Activated CD4-positive, alpha-beta memory T cell treated with anti-CD3 and anti-CD28 coated beads for 36 hours (primary cell): ENCODE measurements at regions not wholly inside any gene's neighbourhood (a gene's known extent, or its start where the extent isn't known, plus 50 kb on each side); places are given as distances from the start of the nearest gene placed in this dataset.
"Not testable (repeated sequence)": the region's sequence is repeated elsewhere in the genome, so short reads cannot be mapped to it uniquely, and the experiment has no call there.

ENCODE experiments used
- CTCF ChIA-PET: fragments of 350-600 bp; sonication (Branson Sonifier 250); formaldehyde crosslinking; loops from one replicate; lab custom pipeline; 2021; ENCODE audit warnings: antibody characterized with exemption, inconsistent platforms; lab: Charles Lee
- POLR2A ChIA-PET: fragments of 350-600 bp; sonication (Branson Sonifier 250); formaldehyde crosslinking; loops from one replicate; lab custom pipeline; 2021; ENCODE audit warnings: antibody characterized with exemption; lab: Charles Lee
- DNase-seq: peaks from one replicate; pipeline ENCODE4 v3.0.0-alpha.2; 2020
- H3K27ac Mint-ChIP-seq: one replicate; pipeline ENCODE4 v1.8.0; 2021; ENCODE audit warnings: mixed read lengths
- H3K27me3 Mint-ChIP-seq: one replicate; pipeline ENCODE4 v1.8.0; 2021; ENCODE audit warnings: mixed read lengths
- H3K36me3 Mint-ChIP-seq: one replicate; pipeline ENCODE4 v1.8.0; 2021; ENCODE audit warnings: mixed read lengths
- H3K4me1 Mint-ChIP-seq: one replicate; pipeline ENCODE4 v1.8.0; 2021; ENCODE audit warnings: low read depth, mixed read lengths
- H3K4me3 Mint-ChIP-seq: one replicate; pipeline ENCODE4 v1.8.0; 2021; ENCODE audit warnings: mild to moderate bottlenecking, mixed read lengths
- H3K9me3 Mint-ChIP-seq: one replicate; pipeline ENCODE4 v1.8.0; 2021; ENCODE audit warnings: mixed read lengths
- intact Hi-C: fragments of 100-400 bp; cut with micrococcal nuclease; formaldehyde crosslinking; loops from one replicate; pipeline ENCODE4 v1.15.1; 2023

DNA sequence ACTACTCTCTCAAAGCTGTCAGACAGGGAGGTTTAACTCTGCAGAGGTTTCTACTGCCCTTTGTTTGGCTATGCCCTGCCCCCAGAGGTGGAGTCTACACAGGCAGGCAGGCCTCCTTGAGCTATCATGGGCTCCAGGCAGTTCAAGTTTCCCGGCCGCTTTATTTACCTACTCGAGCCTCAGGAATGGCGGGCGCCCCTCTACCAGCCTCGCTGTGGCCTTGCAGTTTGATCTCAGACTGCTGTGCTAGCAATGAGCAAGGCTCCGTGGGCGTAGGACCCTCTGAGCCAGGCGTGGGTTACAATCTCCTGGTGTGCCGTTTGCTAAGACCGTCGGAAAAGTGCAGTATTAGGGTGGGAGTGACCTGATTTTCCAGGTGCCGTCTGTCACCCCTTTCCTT, 124.3 kb downstream of the PTCHD1 start:
- not testable (repeated sequence) for H3K27me3 Mint-ChIP-seq

GRCh38 chrX:23465105-23465791, 130.6 kb downstream of the PTCHD1 start:
- H3K4me1 Mint-ChIP-seq, result no peaks in the 10 kb centered on the region
- no peak for DNase-seq
- ChIA-PET POLR2A (no interaction called here), CTCF (no interaction called here)
- no peak overlapping the region for H3K27ac Mint-ChIP-seq
- no peak overlapping the region for H3K4me3 Mint-ChIP-seq
- H3K9me3 Mint-ChIP-seq, result peaks cover 8% of the 10 kb centered on the region
- no peaks in the 10 kb centered on the region for H3K27me3 Mint-ChIP-seq
- H3K36me3 Mint-ChIP-seq, result no peaks in the 10 kb centered on the region
- intact Hi-C loops, result no loop called here

More for the DNA sequence above, 124.3 kb downstream of the PTCHD1 start:
- H3K9me3 Mint-ChIP-seq, H3K27ac Mint-ChIP-seq, DNase-seq, H3K4me3 Mint-ChIP-seq, intact Hi-C loops, H3K36me3 Mint-ChIP-seq, POLR2A ChIA-PET, CTCF ChIA-PET, H3K4me1 Mint-ChIP-seq: not testable (repeated sequence)

GRCh38 chrX:23465985-23466384, 131.3 kb downstream of the PTCHD1 start:
- CTCF ChIA-PET, result no interaction called here
- no peak overlapping the region for H3K4me3 Mint-ChIP-seq

GRCh38 chrX:23478056-23478455, 143.4 kb downstream of the PTCHD1 start:
- no peak overlapping the region for H3K27ac Mint-ChIP-seq
- H3K9me3 Mint-ChIP-seq, result no peaks in the 10 kb centered on the region
- H3K36me3 Mint-ChIP-seq, result no peaks in the 10 kb centered on the region
- H3K27me3 Mint-ChIP-seq, result no peaks in the 10 kb centered on the region
- H3K4me3 Mint-ChIP-seq, result no peak overlapping the region
- CTCF ChIA-PET, result no interaction called here
- no peak for DNase-seq
- POLR2A ChIA-PET, result no interaction called here
- no peaks in the 10 kb centered on the region for H3K4me1 Mint-ChIP-seq
- intact Hi-C loops, result no loop called here

More at GRCh38 chrX:23465985-23466384, 131.3 kb downstream of the PTCHD1 start:
- Mint-ChIP-seq H3K9me3 (peaks cover 8% of the 10 kb centered on the region), H3K4me1 (no peaks in the 10 kb centered on the region), H3K36me3 (no peaks in the 10 kb centered on the region), H3K27ac (no peak overlapping the region), H3K27me3 (no peaks in the 10 kb centered on the region)
- intact Hi-C loops, result no loop called here
- POLR2A ChIA-PET, result no interaction called here
- DNase-seq, result no peak

GRCh38 chrX:23478561-23478960, 143.9 kb downstream of the PTCHD1 start:
- Mint-ChIP-seq H3K4me1 (no peaks in the 10 kb centered on the region), H3K4me3 (no peak overlapping the region), H3K36me3 (no peaks in the 10 kb centered on the region), H3K9me3 (no peaks in the 10 kb centered on the region), H3K27ac (no peak overlapping the region), H3K27me3 (no peaks in the 10 kb centered on the region)
- POLR2A ChIA-PET, result no interaction called here
- intact Hi-C loops, result no loop called here
- CTCF ChIA-PET, result no interaction called here
- no peak for DNase-seq

GRCh38 chrX:23482561-23482960, 147.9 kb downstream of the PTCHD1 start:
- H3K9me3 Mint-ChIP-seq, result no peaks in the 10 kb centered on the region
- no peak overlapping the region for H3K27ac Mint-ChIP-seq
- no peaks in the 10 kb centered on the region for H3K36me3 Mint-ChIP-seq
- H3K4me3 Mint-ChIP-seq, result no peak overlapping the region
- no peaks in the 10 kb centered on the region for H3K27me3 Mint-ChIP-seq
- no peaks in the 10 kb centered on the region for H3K4me1 Mint-ChIP-seq
- intact Hi-C loops, result no loop called here
- no peak for DNase-seq
- ChIA-PET POLR2A (no interaction called here), CTCF (no interaction called here)

DNA sequence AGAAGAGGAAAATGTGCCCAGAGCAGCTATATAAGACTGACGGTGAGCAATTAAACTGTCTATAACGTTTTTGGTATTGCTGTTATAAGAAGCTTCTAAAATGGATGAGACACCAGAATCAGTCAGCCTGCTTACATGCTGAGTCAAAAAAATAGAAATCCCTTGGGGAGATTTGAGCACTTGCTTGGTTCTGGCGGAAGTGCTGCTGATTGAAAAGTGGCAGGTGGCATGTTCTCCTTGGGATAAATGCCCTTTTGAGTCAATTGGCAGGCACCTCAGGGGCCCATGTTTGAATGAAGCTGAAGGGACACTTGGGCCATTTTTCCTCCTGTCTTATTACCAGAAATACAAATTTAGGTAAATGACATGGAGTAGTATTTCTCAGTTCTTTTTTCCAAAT, 148.7 kb downstream of the PTCHD1 start:
- intact Hi-C loops, result no loop called here
- CTCF ChIA-PET, result no interaction called here
- no peaks in the 10 kb centered on the region for H3K27me3 Mint-ChIP-seq
- H3K36me3 Mint-ChIP-seq, result no peaks in the 10 kb centered on the region
- H3K27ac Mint-ChIP-seq, result no peak overlapping the region
- POLR2A ChIA-PET, result no interaction called here
- no peak overlapping the region for H3K4me3 Mint-ChIP-seq
- H3K9me3 Mint-ChIP-seq, result no peaks in the 10 kb centered on the region
- no peaks in the 10 kb centered on the region for H3K4me1 Mint-ChIP-seq
- DNase-seq, result no peak

DNA sequence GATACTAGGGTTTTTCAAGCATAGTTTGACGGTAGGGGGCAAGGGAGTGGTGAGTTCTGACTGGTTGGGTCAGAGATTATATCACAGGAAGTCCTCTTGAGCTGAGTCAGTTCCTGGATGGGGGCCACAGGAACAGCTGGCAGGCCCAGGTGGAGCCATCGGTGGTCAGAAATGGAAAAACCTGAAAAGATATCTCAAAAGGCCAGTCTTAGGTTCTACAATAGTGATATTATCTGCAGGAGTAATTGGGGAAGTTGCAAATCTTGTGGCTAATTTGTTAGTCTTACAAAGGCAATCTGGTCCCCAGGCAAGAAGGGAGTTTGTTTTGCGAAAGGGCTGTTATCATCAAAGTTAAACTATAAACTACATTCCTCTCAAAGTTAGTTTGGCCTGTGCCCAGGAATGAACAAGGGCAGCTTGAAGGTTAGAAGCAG, 159.3 kb downstream of the PTCHD1 start:
- Mint-ChIP-seq H3K27ac (no peak overlapping the region), H3K27me3 (no peaks in the 10 kb centered on the region)

GRCh38 chrX:23494741-23495140, 160.1 kb downstream of the PTCHD1 start:
- peaks cover 5% of the 10 kb centered on the region for H3K4me1 Mint-ChIP-seq
- intact Hi-C loops, result no loop called here
- ChIA-PET POLR2A (no interaction called here), CTCF (no interaction called here)
- DNase-seq, result no peak
- peaks cover 4% of the 10 kb centered on the region for H3K9me3 Mint-ChIP-seq
- H3K36me3 Mint-ChIP-seq, result no peaks in the 10 kb centered on the region
- H3K4me3 Mint-ChIP-seq, result no peak overlapping the region
- no peaks in the 10 kb centered on the region for H3K27me3 Mint-ChIP-seq
- no peak overlapping the region for H3K27ac Mint-ChIP-seq

More for the DNA sequence above, 159.3 kb downstream of the PTCHD1 start:
- intact Hi-C loops, result no loop called here
- Mint-ChIP-seq H3K4me3 (no peak overlapping the region), H3K36me3 (no peaks in the 10 kb centered on the region), H3K4me1 (peaks cover 5% of the 10 kb centered on the region), H3K9me3 (peaks cover 4% of the 10 kb centered on the region)
- DNase-seq, result peak; percentile 8
- CTCF ChIA-PET, result no interaction called here
- POLR2A ChIA-PET, result no interaction called here

DNA sequence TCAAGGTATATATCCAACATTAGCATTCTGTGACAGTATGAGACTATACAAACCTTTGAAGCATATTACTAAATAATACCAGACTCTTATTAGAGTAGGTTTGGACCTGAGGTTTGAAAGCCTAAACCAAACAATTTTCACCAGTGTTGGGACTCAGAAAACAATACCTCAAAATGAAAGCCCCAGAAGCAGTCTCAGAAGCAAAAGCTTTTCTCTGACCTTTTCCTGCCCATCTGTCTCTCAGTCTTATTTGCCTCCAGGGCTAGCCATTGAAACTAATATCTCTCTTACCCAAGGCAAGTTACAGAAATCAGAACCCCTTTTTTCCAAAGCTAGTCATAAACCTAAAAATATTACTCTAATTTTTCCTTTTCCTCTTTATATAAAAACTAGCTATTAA, 163.3 kb downstream of the PTCHD1 start:
- DNase-seq, result no peak
- no peaks in the 10 kb centered on the region for H3K9me3 Mint-ChIP-seq
- H3K4me1 Mint-ChIP-seq, result peaks cover 5% of the 10 kb centered on the region
- no peak overlapping the region for H3K4me3 Mint-ChIP-seq
- ChIA-PET POLR2A (no interaction called here), CTCF (no interaction called here)
- intact Hi-C loops, result no loop called here
- H3K36me3 Mint-ChIP-seq, result no peaks in the 10 kb centered on the region
- H3K27ac Mint-ChIP-seq, result no peak overlapping the region
- H3K27me3 Mint-ChIP-seq, result no peaks in the 10 kb centered on the region

DNA sequence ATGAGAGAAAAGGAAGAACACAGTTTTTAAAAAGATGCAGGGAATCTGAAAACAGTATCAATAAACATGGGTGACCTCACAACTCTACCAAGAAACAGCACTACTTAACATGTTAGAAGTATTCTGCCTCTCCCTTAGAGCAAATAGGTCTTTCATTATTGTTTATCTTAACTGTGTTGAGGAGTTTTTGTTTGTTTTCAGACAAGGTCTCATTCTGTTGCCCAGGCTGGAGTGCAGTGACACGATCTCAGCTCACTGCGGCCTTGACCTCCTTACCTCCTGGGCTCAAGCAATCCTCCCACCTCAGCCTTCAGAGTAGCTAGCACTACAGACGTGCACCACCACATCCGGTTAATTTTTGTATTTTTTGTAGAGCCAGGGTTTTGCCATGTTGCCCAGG, 165.3 kb upstream of the PRDX4 start:
- no peaks in the 10 kb centered on the region for H3K27me3 Mint-ChIP-seq
- no peak overlapping the region for H3K27ac Mint-ChIP-seq
- POLR2A ChIA-PET, result no interaction called here
- H3K36me3 Mint-ChIP-seq, result no peaks in the 10 kb centered on the region
- no peak overlapping the region for H3K4me3 Mint-ChIP-seq
- H3K9me3 Mint-ChIP-seq, result no peaks in the 10 kb centered on the region
- intact Hi-C loops, result no loop called here
- DNase-seq, result no peak
- CTCF ChIA-PET, result no interaction called here
- no peaks in the 10 kb centered on the region for H3K4me1 Mint-ChIP-seq

- Mint-ChIP-seq H3K27ac (no peak overlapping the region), H3K4me3 (no peak overlapping the region), H3K27me3 (no peaks in the 10 kb centered on the region), H3K36me3 (no peaks in the 10 kb centered on the region), H3K9me3 (peaks cover 4% of the 10 kb centered on the region), H3K4me1 (no peaks in the 10 kb centered on the region)
- ChIA-PET POLR2A (interaction anchor here (0.8 to 1.1 kb wide), 2 partner anchors 8 to 27 kb away, joined by 3 read pairs; no protein-coding TSS in a partner anchor), CTCF (no interaction called here)
- intact Hi-C loops, result no loop called here
- DNase-seq, result no peak
Measured at GRCh38 chrX:23503835-23504539, 163.3 kb upstream of the PRDX4 start.

- intact Hi-C loops, result no loop called here
- Mint-ChIP-seq H3K27me3 (no peaks in the 10 kb centered on the region), H3K4me1 (no peaks in the 10 kb centered on the region), H3K9me3 (peaks cover 5% of the 10 kb centered on the region), H3K36me3 (no peaks in the 10 kb centered on the region), H3K4me3 (no peak overlapping the region), H3K27ac (no peak overlapping the region)
- no peak for DNase-seq
- ChIA-PET CTCF (no interaction called here), POLR2A (interaction anchor here (0.8 to 1.1 kb wide), 2 partner anchors 9 to 26 kb away, joined by 3 read pairs; no protein-coding TSS in a partner anchor)
Measured at GRCh38 chrX:23504540-23504884, 162.8 kb upstream of the PRDX4 start.
